OCI-LY3 (cell line): ENCODE measurements at regions not wholly inside any gene's neighbourhood (a gene's known extent, or its start where the extent isn't known, plus 50 kb on each side); places are given as distances from the start of the nearest gene placed in this dataset.
"Not testable (repeated sequence)": the region's sequence is repeated elsewhere in the genome, so short reads cannot be mapped to it uniquely, and the experiment has no call there.

Experiments used
- H2AFZ ChIP-seq: fragments of 200-600, 300-600 bp; shearing (Covaris generic); 2 replicates; pipeline ENCODE4 v1.6.0; 2014; ENCODE audit warnings: antibody characterized with exemption, low read depth, low read length
- H3K27ac ChIP-seq: fragments of 200-600, 300-600 bp; sonication (generic); 2 replicates; pipeline ENCODE4 v1.5.1; 2014; ENCODE audit warnings: mild to moderate bottlenecking, low read length, moderate library complexity, mixed read lengths
- H3K27me3 ChIP-seq: fragments of 200-600, 300-600 bp; sonication (generic); 2 replicates; pipeline ENCODE4 v1.6.1; 2014; ENCODE audit warnings: low read depth, low read length, mixed read lengths
- H3K36me3 ChIP-seq: fragments of 200-600, 300-600 bp; sonication (generic); replicated peaks from 2 replicates; pipeline ENCODE3; 2014; ENCODE audit warnings: low read depth, low read length, mixed read lengths
- H3K4me1 ChIP-seq: fragments of 300-600, 200-600 bp; sonication (generic); 2 replicates; pipeline ENCODE4 v1.6.1; 2014; ENCODE audit warnings: low read length, mixed read lengths
- H3K4me2 ChIP-seq: fragments of 200-600, 300-600 bp; sonication (generic); 2 replicates; pipeline ENCODE4 v1.6.1; 2014; ENCODE audit warnings: low read length, mixed read lengths
- H3K4me3 ChIP-seq: fragments of 300-600, 200-600 bp; sonication (generic); 2 replicates; pipeline ENCODE4 v1.5.1; 2014; ENCODE audit warnings: antibody characterized with exemption, mild to moderate bottlenecking, low read length, moderate library complexity
- H3K79me2 ChIP-seq: fragments of 300-600, 200-600 bp; shearing (Covaris generic); 2 replicates; pipeline ENCODE4 v1.6.1; 2014; ENCODE audit warnings: mild to moderate bottlenecking, low read length, mixed read lengths
- H3K9ac ChIP-seq: fragments of 300-600, 200-600 bp; shearing (Covaris generic); 2 replicates; pipeline ENCODE4 v1.6.0; 2014; ENCODE audit warnings: mild to moderate bottlenecking, low read length, moderate library complexity
- H3K9me3 ChIP-seq: fragments of 200-600, 300-600 bp; shearing (Covaris generic); 2 replicates; pipeline ENCODE4 v1.6.1; 2014; ENCODE audit warnings: low read length, mixed read lengths; ENCODE audit not compliant: insufficient read depth
- H4K20me1 ChIP-seq: fragments of 200-600, 300-600 bp; sonication (generic); 2 replicates; pipeline ENCODE4 v1.6.1; 2016; ENCODE audit warnings: low read length, mixed read lengths; ENCODE audit not compliant: insufficient read depth

DNA sequence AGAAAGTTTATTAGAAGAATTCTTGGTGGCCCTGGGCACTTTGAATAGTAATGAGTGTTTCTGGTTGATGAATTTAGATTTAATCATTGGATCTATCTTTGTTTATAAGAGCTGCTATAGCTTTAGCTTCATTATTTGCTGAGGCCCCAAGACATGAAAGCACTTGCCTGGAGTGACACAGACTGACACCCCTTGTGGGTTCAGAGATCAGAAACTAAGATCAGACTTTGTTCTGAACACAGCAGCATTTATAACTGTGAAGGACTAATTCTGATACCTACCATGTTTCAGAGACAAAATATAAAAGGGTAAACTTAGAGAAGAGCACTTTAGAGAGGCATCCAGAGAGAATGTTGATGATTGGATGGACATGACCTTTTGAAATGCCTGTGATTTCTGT is 199.9 kb upstream of the PLGLB2 start:
- H3K9me3 ChIP-seq, H3K9ac ChIP-seq, H2AFZ ChIP-seq, H3K4me1 ChIP-seq, H4K20me1 ChIP-seq, H3K4me3 ChIP-seq, H3K79me2 ChIP-seq, H3K27me3 ChIP-seq, H3K4me2 ChIP-seq, H3K36me3 ChIP-seq: not testable (repeated sequence)
- H3K27ac ChIP-seq: peak overlapping the region; percentile 67; the same call in 1 of the 2 replicates

DNA sequence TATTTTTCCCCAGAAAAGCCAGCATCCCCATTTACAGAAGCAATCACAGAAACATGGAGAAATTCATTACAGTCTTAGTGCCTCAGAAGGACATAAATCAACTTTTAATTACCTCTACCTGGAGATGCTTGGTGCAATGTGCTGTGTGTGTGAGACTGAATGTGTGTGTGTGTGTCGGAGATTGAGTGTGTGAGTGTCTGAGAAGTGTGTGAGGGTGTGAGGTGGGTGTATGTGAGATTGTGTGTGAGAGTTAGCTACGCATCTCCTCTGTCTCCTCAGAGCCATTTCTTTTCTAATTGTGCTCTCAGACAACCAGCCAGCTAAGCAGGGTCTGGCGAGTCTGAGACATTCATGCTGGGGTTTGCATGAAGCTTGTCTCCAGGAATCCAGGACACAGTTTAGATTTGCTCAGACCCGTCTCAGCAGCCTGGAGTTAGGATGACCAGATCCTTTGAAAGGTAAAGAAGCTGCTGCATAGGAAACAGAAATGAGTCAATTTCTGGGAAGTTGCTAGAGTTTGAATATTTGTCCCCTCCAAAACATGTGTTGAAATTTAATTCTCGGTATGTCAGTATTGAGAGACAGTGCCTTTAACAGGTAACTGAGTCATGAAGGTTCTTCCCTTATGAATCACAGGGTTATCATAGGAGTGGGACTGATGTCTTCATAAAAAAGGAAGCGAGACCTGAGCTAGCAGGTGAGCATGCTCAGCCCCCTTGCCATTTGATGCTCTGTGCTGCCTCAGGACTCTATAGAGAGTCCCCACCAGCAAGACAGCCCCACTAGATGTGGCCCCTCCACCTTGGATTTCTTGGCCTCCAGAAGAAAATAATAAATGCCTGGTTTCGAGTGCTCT is 199.0 kb upstream of the PLGLB2 start:
- H3K9me3 ChIP-seq, H4K20me1 ChIP-seq, H3K36me3 ChIP-seq, H3K27me3 ChIP-seq, H3K4me3 ChIP-seq, H2AFZ ChIP-seq, H3K4me1 ChIP-seq, H3K79me2 ChIP-seq: not testable (repeated sequence)
- H3K9ac ChIP-seq: peak overlapping the region; percentile 56; the same call in 1 of the 2 replicates
- peak overlapping the region; percentile 71 for H3K27ac ChIP-seq
- peak overlapping the region; percentile 52; the same call in 1 of the 2 replicates for H3K4me2 ChIP-seq

- not testable (repeated sequence) for H3K36me3 ChIP-seq, H3K9me3 ChIP-seq, H3K27me3 ChIP-seq, H3K79me2 ChIP-seq, H3K4me1 ChIP-seq, H3K4me3 ChIP-seq, H4K20me1 ChIP-seq, H2AFZ ChIP-seq
- Histone ChIP-seq H3K27ac (peak overlapping the region; percentile 71), H3K4me2 (peak overlapping the region; percentile 52; the same call in 1 of the 2 replicates), H3K9ac (peak overlapping the region; percentile 56; the same call in 1 of the 2 replicates)
Measured at GRCh38 chr2:87549561-87550202, 198.2 kb upstream of the PLGLB2 start.

DNA sequence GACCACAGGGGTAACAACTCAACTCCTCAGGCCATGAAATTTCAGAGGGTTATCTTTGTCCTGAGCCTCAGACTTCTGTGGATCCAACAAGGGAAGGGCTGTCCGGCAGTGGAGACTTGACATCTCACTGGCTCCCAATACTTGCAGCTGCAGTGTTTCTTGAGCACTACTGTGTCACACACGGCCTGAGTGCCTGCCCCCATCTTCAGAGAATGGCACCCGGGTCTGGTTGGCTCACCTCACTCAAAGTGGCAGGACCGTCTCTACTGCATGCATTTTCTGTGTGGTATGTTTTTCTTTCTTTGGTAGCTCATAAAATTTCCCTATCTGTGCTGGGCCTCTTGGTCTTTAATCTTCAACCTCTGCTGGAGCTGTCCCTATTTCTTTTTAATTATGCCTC is 193.2 kb upstream of the PLGLB2 start:
- not testable (repeated sequence) for H3K36me3 ChIP-seq, H3K79me2 ChIP-seq, H3K27me3 ChIP-seq, H3K4me1 ChIP-seq, H4K20me1 ChIP-seq, H3K9ac ChIP-seq, H3K4me2 ChIP-seq, H3K4me3 ChIP-seq, H3K9me3 ChIP-seq, H2AFZ ChIP-seq, H3K27ac ChIP-seq

DNA sequence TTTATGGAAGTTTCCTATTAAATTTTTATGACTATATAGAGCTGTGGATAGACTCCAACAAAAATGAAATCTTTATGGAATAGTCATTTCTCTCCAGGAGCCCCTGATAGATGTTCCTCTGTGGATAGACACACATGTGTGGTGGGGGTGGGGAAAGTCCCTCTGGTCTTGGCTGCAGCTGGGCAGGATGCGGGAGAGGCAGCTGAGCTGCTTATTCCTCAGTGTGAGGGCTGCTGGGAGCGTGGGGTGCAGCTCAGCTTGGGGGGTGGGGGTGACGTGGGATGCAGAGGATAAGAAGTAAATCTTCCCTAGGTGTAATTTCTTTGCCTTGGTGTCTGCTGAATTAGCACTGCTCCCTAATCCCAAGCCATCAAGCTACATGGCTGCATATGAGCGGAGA is 192.8 kb upstream of the PLGLB2 start:
- not testable (repeated sequence) for H3K27ac ChIP-seq, H2AFZ ChIP-seq, H3K9ac ChIP-seq, H3K4me2 ChIP-seq, H3K27me3 ChIP-seq, H4K20me1 ChIP-seq, H3K9me3 ChIP-seq, H3K36me3 ChIP-seq, H3K79me2 ChIP-seq, H3K4me3 ChIP-seq, H3K4me1 ChIP-seq

DNA sequence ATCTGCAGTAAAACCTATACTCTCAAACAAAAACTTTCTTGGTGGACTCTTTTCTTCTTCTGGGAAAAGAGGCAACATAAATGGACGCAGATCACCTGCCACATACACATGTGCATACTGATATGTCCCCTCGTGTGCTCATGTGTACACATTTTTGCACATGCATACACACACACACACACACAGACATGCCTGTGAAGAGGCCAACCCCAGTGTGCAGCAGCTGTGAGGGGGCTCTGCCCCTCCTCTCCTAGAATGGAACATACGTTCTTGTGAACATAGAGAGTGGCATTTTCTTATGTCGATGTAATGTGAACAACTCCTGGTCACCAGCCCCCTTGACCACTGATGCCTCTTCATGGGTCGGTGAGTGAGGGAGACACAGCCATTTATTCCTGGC is 188.9 kb upstream of the PLGLB2 start:
- H3K9ac ChIP-seq, H3K36me3 ChIP-seq, H3K27me3 ChIP-seq, H3K4me2 ChIP-seq, H3K4me3 ChIP-seq, H3K4me1 ChIP-seq, H4K20me1 ChIP-seq, H3K79me2 ChIP-seq, H3K9me3 ChIP-seq, H3K27ac ChIP-seq, H2AFZ ChIP-seq: not testable (repeated sequence)

DNA sequence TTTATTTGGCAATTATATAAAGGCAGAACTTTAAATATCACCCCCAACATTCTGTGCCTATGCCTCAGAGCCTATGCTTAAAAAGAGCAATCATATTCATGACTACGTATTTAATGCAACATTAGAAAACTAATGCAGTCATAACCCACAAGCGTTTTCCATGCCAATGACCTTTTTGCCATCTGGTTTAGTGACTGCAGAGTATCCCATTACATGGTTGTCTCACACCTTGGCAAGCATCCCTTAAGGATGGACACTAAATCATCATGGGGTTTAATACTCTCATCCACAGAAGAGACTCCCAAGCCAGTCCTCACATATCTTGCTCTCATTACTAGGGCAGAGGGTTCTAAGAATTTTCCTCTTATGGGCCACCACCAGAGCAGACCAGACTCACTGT is 188.2 kb upstream of the PLGLB2 start:
- H3K4me3 ChIP-seq, H3K36me3 ChIP-seq, H4K20me1 ChIP-seq, H3K9me3 ChIP-seq, H2AFZ ChIP-seq, H3K27me3 ChIP-seq, H3K79me2 ChIP-seq, H3K4me2 ChIP-seq, H3K27ac ChIP-seq, H3K9ac ChIP-seq, H3K4me1 ChIP-seq: not testable (repeated sequence)

DNA sequence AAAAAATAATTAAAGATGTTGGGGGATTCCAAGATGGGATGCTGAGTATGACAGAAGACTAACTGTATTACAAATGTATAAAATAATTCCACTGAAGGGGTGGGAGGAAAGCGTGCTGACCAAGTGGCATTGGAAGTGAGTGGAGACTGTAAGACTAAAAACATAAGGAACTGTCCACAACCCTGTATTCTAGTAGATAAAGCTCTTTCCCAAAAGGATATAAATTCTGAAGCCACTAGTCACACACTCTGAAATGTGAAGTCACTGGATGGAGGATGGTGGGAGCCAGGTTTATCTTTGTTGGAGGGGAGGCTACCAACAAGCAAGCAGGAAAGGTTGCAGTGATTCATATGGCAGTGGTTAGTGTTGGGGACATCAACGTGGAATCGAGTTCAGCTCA is 182.8 kb upstream of the PLGLB2 start:
- not testable (repeated sequence) for H3K9ac ChIP-seq, H3K79me2 ChIP-seq, H2AFZ ChIP-seq, H3K9me3 ChIP-seq, H3K27ac ChIP-seq, H4K20me1 ChIP-seq, H3K36me3 ChIP-seq, H3K4me2 ChIP-seq, H3K4me3 ChIP-seq, H3K27me3 ChIP-seq, H3K4me1 ChIP-seq

GRCh38 chr2:87566531-87566930 is 181.4 kb upstream of the PLGLB2 start:
- H3K9ac ChIP-seq, H3K27ac ChIP-seq, H3K27me3 ChIP-seq, H3K9me3 ChIP-seq, H3K79me2 ChIP-seq, H4K20me1 ChIP-seq, H3K36me3 ChIP-seq, H3K4me3 ChIP-seq, H3K4me1 ChIP-seq, H3K4me2 ChIP-seq, H2AFZ ChIP-seq: not testable (repeated sequence)
